HEK293 (cell line): ENCODE measurements at regions not wholly inside any gene's neighbourhood (a gene's known extent, or its start where the extent isn't known, plus 50 kb on each side); places are given as distances from the start of the nearest gene placed in this dataset.
"Not testable (repeated sequence)": the region's sequence is repeated elsewhere in the genome, so short reads cannot be mapped to it uniquely, and the experiment has no call there.

Source experiments
- CTCF ChIA-PET: fragments of 350-600 bp; formaldehyde crosslinking; extraction: SDS; loops from one replicate; lab custom pipeline; 2021; ENCODE audit warnings: antibody characterized with exemption; lab: Yijun Ruan, JAX
- POLR2A ChIA-PET: fragments of 300-600 bp; formaldehyde crosslinking; extraction: SDS; loops from one replicate; lab custom pipeline; 2020; ENCODE audit warnings: antibody characterized with exemption, inconsistent platforms; lab: Yijun Ruan, JAX
- H3K27ac ChIP-seq: fragments of 200-500 bp; sonication (Bioruptor generic); 2 replicates; pipeline ENCODE4 v1.5.1; 2014; ENCODE audit warnings: low read depth, low read length, control low read depth, inconsistent platforms; ENCODE audit errors: extremely low read depth
- H3K36me3 ChIP-seq, 2 experiments: fragments of 200-500 bp in 1 of 2; sonication (Bioruptor generic) in 1 of 2; 1 replicate in 1 of 2; 2 replicates in 1 of 2; pipeline ENCODE4 v1.5.1; 2014 to 2017; ENCODE audit warnings: inconsistent platforms in 2 of 2, low read length in 2 of 2; ENCODE audit not compliant: control insufficient read depth in 2 of 2, insufficient read depth in 1 of 2
- H3K4me1 ChIP-seq: fragments of 200-500 bp; sonication (Bioruptor generic); 2 replicates; pipeline ENCODE4 v1.5.1; 2014; ENCODE audit warnings: mild to moderate bottlenecking, low read length, inconsistent platforms; ENCODE audit not compliant: control insufficient read depth, insufficient read depth
- H3K4me3 ChIP-seq: 2 replicates; pipeline ENCODE4 v1.5.1; 2011; ENCODE audit warnings: low read depth, mild to moderate bottlenecking, control low read depth, low read length, moderate library complexity
- H3K9me3 ChIP-seq: fragments of 200-500 bp; sonication (Bioruptor generic); 2 replicates; pipeline ENCODE4 v1.5.1; 2014; ENCODE audit warnings: low read depth, low read length, inconsistent platforms; ENCODE audit not compliant: control insufficient read depth, insufficient read depth
- EGR2 ChIP-seq: fragments of 450-650 bp; formaldehyde crosslinking; IDR thresholded peaks from 2 replicates; pipeline ENCODE4 v1.5.1; 2016; ENCODE audit warnings: low read depth, missing biosample characterization, missing genetic modification characterization
- KLF9 ChIP-seq: fragments of 450-650 bp; formaldehyde crosslinking; IDR thresholded peaks from 2 replicates; pipeline ENCODE4 v1.5.1; 2016; ENCODE audit warnings: missing biosample characterization, missing genetic modification characterization, low read depth
- OVOL3 ChIP-seq: fragments of 450-650 bp; formaldehyde crosslinking; IDR thresholded peaks from 2 replicates; pipeline ENCODE4 v1.5.1; 2016; ENCODE audit warnings: missing biosample characterization, missing genetic modification characterization
- REST ChIP-seq: fragments of 450-650 bp; formaldehyde crosslinking; IDR thresholded peaks from 2 replicates; pipeline ENCODE4 v1.5.1; 2016; ENCODE audit warnings: missing biosample characterization, missing genetic modification characterization
- SP7 ChIP-seq: fragments of 450-650 bp; formaldehyde crosslinking; IDR thresholded peaks from 2 replicates; pipeline ENCODE4 v1.5.1; 2016; ENCODE audit warnings: missing biosample characterization, missing genetic modification characterization
- YY2 ChIP-seq: fragments of 450-650 bp; formaldehyde crosslinking; IDR thresholded peaks from 2 replicates; pipeline ENCODE4 v1.5.1; 2016; ENCODE audit warnings: missing biosample characterization, missing genetic modification characterization
- ZBTB1 ChIP-seq: fragments of 450-650 bp; formaldehyde crosslinking; IDR thresholded peaks from 2 replicates; pipeline ENCODE4 v1.5.1; 2016; ENCODE audit warnings: missing biosample characterization, missing genetic modification characterization
- ZBTB21 ChIP-seq: fragments of 450-650 bp; formaldehyde crosslinking; IDR thresholded peaks from 2 replicates; pipeline ENCODE4 v1.5.1; 2017; ENCODE audit warnings: missing biosample characterization, missing genetic modification characterization
- ZEB2 ChIP-seq: fragments of 450-650 bp; formaldehyde crosslinking; IDR thresholded peaks from 2 replicates; pipeline ENCODE4 v1.5.1; 2016; ENCODE audit warnings: missing biosample characterization, missing genetic modification characterization
- ZNF112 ChIP-seq: fragments of 450-650 bp; formaldehyde crosslinking; IDR thresholded peaks from 2 replicates; pipeline ENCODE4 v1.5.0; 2017; ENCODE audit warnings: missing biosample characterization, missing genetic modification characterization
- ZNF138 ChIP-seq: fragments of 450-650 bp; formaldehyde crosslinking; IDR thresholded peaks from 2 replicates; pipeline ENCODE4 v1.5.1; 2016; ENCODE audit warnings: missing biosample characterization, missing genetic modification characterization, borderline replicate concordance
- ZNF16 ChIP-seq: fragments of 450-650 bp; formaldehyde crosslinking; IDR thresholded peaks from 2 replicates; pipeline ENCODE4 v1.5.1; 2016; ENCODE audit warnings: low read depth, missing biosample characterization, missing genetic modification characterization
- ZNF175 ChIP-seq: fragments of 450-650 bp; formaldehyde crosslinking; IDR thresholded peaks from 2 replicates; pipeline ENCODE4 v1.5.1; 2016; ENCODE audit warnings: missing biosample characterization, missing genetic modification characterization
- ZNF19 ChIP-seq: fragments of 450-650 bp; formaldehyde crosslinking; IDR thresholded peaks from 2 replicates; pipeline ENCODE4; 2016; ENCODE audit warnings: missing biosample characterization, missing genetic modification characterization, low read depth
- ZNF362 ChIP-seq: fragments of 450-650 bp; formaldehyde crosslinking; IDR thresholded peaks from 2 replicates; pipeline ENCODE4 v1.5.1; 2016; ENCODE audit warnings: missing biosample characterization, missing genetic modification characterization
- ZNF544 ChIP-seq: fragments of 450-650 bp; formaldehyde crosslinking; IDR thresholded peaks from 2 replicates; pipeline ENCODE4 v1.5.0; 2017; ENCODE audit warnings: missing biosample characterization, missing genetic modification characterization
- ZNF548 ChIP-seq: fragments of 450-650 bp; formaldehyde crosslinking; IDR thresholded peaks from 2 replicates; pipeline ENCODE4 v1.5.1; 2016; ENCODE audit warnings: missing biosample characterization, missing genetic modification characterization
- ZNF555 ChIP-seq: fragments of 450-650 bp; formaldehyde crosslinking; conservative IDR thresholded peaks from 2 replicates; pipeline ENCODE4 v1.5.1; 2017; ENCODE audit warnings: missing biosample characterization, mild to moderate bottlenecking, missing genetic modification characterization, inconsistent platforms
- ZNF747 ChIP-seq: fragments of 450-650 bp; formaldehyde crosslinking; IDR thresholded peaks from 2 replicates; pipeline ENCODE4 v1.5.1; 2016; ENCODE audit warnings: missing biosample characterization, missing genetic modification characterization
- ZNF837 ChIP-seq: fragments of 450-650 bp; formaldehyde crosslinking; IDR thresholded peaks from 2 replicates; pipeline ENCODE4 v1.5.1; 2016; ENCODE audit warnings: missing biosample characterization, missing genetic modification characterization
- TF ChIP-seq, protein P1 (sequence below): fragments of 450-650 bp; formaldehyde crosslinking; IDR thresholded peaks from 2 replicates; pipeline ENCODE4 v1.5.1; 2017; ENCODE audit warnings: missing biosample characterization, missing genetic modification characterization

DNA sequence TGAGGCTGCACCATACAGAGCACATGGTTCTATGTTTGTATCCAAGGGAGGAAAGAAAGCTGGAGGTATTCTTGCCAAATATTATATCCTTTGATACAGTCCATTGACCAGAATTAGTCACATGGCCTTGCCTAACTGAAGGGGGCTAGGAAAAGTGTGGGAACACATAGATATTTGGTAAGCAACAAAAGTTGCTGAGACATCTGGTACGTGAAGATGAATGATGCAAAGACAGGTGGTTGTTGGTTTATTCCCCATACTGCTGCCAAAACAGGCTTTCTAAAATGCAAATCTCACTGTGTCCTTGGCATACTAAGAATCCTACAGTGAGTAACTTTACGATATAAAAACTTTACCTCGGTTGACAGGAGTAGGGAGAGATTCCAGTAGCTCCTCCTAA, 162.2 kb downstream of the VGLL3 start (continued):
- no peak for TF ChIP-seq ZNF175

GRCh38 chr3:86827582-86827981, 163.4 kb downstream of the VGLL3 start:
- CTCF ChIA-PET, POLR2A ChIA-PET, H3K27ac ChIP-seq, H3K36me3 ChIP-seq, H3K4me3 ChIP-seq, H3K4me1 ChIP-seq, H3K9me3 ChIP-seq: not testable (repeated sequence)

DNA sequence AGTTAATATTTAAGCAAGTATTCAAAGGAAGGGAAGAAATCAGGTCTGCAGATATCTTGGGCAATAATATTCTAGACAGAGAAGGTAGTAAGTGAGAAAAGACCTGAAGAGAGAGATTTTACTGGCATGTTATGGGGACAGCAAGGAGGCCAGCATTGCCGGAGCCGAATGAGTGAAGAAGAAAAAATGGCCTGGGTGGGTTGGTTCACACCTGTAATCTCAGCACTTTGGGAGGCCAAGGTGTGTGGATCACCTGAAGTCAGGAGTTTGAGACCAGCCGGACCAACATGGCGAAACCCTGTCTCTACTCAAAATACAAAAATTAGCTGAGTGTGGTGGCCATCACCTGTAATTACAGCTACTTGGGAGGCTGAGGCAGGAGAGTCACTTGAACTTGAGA, 164.7 kb downstream of the VGLL3 start:
- TF ChIP-seq ZNF112 (tag by site-specific recombination) = no peak
- TF ChIP-seq, protein P1, sequence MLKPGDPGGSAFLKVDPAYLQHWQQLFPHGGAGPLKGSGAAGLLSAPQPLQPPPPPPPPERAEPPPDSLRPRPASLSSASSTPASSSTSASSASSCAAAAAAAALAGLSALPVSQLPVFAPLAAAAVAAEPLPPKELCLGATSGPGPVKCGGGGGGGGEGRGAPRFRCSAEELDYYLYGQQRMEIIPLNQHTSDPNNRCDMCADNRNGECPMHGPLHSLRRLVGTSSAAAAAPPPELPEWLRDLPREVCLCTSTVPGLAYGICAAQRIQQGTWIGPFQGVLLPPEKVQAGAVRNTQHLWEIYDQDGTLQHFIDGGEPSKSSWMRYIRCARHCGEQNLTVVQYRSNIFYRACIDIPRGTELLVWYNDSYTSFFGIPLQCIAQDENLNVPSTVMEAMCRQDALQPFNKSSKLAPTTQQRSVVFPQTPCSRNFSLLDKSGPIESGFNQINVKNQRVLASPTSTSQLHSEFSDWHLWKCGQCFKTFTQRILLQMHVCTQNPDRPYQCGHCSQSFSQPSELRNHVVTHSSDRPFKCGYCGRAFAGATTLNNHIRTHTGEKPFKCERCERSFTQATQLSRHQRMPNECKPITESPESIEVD (tag by site-specific recombination) = no peak
- TF ChIP-seq KLF9 (tag by site-specific recombination) = no peak
- TF ChIP-seq ZNF747 (tag by site-specific recombination) = no peak
- no peak for TF ChIP-seq ZNF555 (tag by site-specific recombination)
- TF ChIP-seq ZNF548 = no peak
- no peak for TF ChIP-seq ZNF544 (tag by site-specific recombination)
- no peak for TF ChIP-seq ZNF138 (tag by site-specific recombination)
- no peak for TF ChIP-seq ZNF837
- TF ChIP-seq, all 188 proteins: peak for 0
- no peaks in the 10 kb centered on the region for H3K9me3 ChIP-seq
- H3K4me1 ChIP-seq = no peaks in the 10 kb centered on the region
- no peaks in the 10 kb centered on the region for H3K36me3 ChIP-seq
- no peak overlapping the region for H3K4me3 ChIP-seq
- ChIA-PET POLR2A (no interaction called here), CTCF (interaction anchor here (0.6 kb wide), 1 partner anchor 155 kb away, joined by 3 read pairs; no protein-coding TSS in a partner anchor)
- no peak overlapping the region for H3K27ac ChIP-seq

DNA sequence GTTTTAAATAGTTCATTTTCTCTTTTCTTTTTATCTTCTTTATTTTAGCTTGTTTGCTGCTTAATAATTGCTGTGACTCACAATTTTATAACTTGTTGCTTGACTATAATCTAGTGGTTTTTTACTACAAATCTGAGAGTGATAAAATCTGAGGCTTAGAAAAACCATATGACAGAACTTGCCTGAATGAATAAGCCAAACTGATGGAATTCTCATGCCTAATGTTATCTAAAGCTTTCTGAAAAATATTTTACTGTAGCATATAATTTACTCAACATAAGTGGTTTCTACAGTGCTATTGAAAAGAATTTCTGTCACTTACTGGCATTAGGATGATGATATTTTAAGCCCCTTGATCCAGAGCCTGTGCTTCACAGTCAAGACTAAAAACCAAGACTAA, 175.1 kb downstream of the VGLL3 start:
- Histone ChIP-seq H3K27ac (no peak overlapping the region), H3K4me1 (no peaks in the 10 kb centered on the region), H3K36me3 (no peaks in the 10 kb centered on the region), H3K4me3 (no peak overlapping the region), H3K9me3 (no peaks in the 10 kb centered on the region)
- CTCF ChIA-PET = no interaction called here
- TF ChIP-seq ZNF19 (tag by site-specific recombination) (no peak), ZBTB21 (tag by site-specific recombination) (no peak), OVOL3 (no peak)
- TF ChIP-seq, all 188 proteins: peak for 0
- POLR2A ChIA-PET = no interaction called here

GRCh38 chr3:86814918-86815655, 175.9 kb downstream of the VGLL3 start:
- ChIA-PET POLR2A (no interaction called here), CTCF (interaction anchor here (0.7 kb wide), 1 partner anchor 115 kb away, joined by 3 read pairs; no protein-coding TSS in a partner anchor)
- no peaks in the 10 kb centered on the region for H3K4me1 ChIP-seq
- no peaks in the 10 kb centered on the region for H3K36me3 ChIP-seq
- H3K4me3 ChIP-seq = no peak overlapping the region
- H3K9me3 ChIP-seq = no peaks in the 10 kb centered on the region
- no peak overlapping the region for H3K27ac ChIP-seq
- TF ChIP-seq YY2 (tag by site-specific recombination) (no peak), EGR2 (tag by site-specific recombination) (no peak), REST (no peak), ZEB2 (no peak), ZNF362 (tag by site-specific recombination) (no peak), SP7 (no peak), ZBTB1 (tag by site-specific recombination) (no peak), ZNF16 (tag by site-specific recombination) (no peak)
